ENCODE measurements at regions not wholly inside any gene's neighbourhood (a gene's known extent, or its start where the extent isn't known, plus 50 kb on each side); places are given as distances from the start of the nearest gene placed in this dataset.
"Not testable (repeated sequence)": the region's sequence is repeated elsewhere in the genome, so short reads cannot be mapped to it uniquely, and the experiment has no call there.

GRCh38 chr1:64363111-64363510 is 106.8 kb upstream of the CACHD1 start:
- no peak for DNase-seq

GRCh38 chr1:64363616-64364015 is 106.3 kb upstream of the CACHD1 start:
- DNase-seq = no peak

GRCh38 chr1:64366821-64367220 is 103.1 kb upstream of the CACHD1 start:
- no peak for DNase-seq

GRCh38 chr1:64368344-64368743 is 101.6 kb upstream of the CACHD1 start:
- DNase-seq = no peak

- DNase-seq = no peak
Observed at GRCh38 chr1:64378826-64379225, 91.1 kb upstream of the CACHD1 start.

- DNase-seq = no peak
Observed at GRCh38 chr1:64387389-64388285, 82.3 kb upstream of the CACHD1 start.

GRCh38 chr1:64388336-64388735 is 81.6 kb upstream of the CACHD1 start:
- DNase-seq = no peak

GRCh38 chr1:64392109-64392508 is 77.8 kb upstream of the CACHD1 start:
- no peak for DNase-seq

- no peak for DNase-seq
Observed at GRCh38 chr1:64393790-64394189, 76.1 kb upstream of the CACHD1 start.

- DNase-seq = no peak
Observed at GRCh38 chr1:64396817-64397216, 73.1 kb upstream of the CACHD1 start.

- no peak for DNase-seq
Observed at GRCh38 chr1:64397541-64397940, 72.4 kb upstream of the CACHD1 start.

GRCh38 chr1:64398936-64399335 is 71.0 kb upstream of the CACHD1 start:
- DNase-seq = no peak

GRCh38 chr1:64401285-64401684 is 68.6 kb upstream of the CACHD1 start:
- no peak for DNase-seq

- no peak for DNase-seq
Observed at GRCh38 chr1:64403331-64403730, 66.6 kb upstream of the CACHD1 start.

GRCh38 chr1:64404202-64404601 is 65.7 kb upstream of the CACHD1 start:
- DNase-seq = no peak

GRCh38 chr1:64405833-64406232 is 64.1 kb upstream of the CACHD1 start:
- DNase-seq = no peak

- DNase-seq = no peak
Observed at GRCh38 chr1:64410217-64410616, 59.7 kb upstream of the CACHD1 start.

GRCh38 chr1:64414855-64415546 is 54.9 kb upstream of the CACHD1 start:
- not testable (repeated sequence) for DNase-seq

- no peak for DNase-seq
Observed at GRCh38 chr1:64417803-64418202, 52.1 kb upstream of the CACHD1 start.
